ENCODE measurements at regions not wholly inside any gene's neighbourhood (a gene's known extent, or its start where the extent isn't known, plus 50 kb on each side); places are given as distances from the start of the nearest gene placed in this dataset.
"Not testable (repeated sequence)": the region's sequence is repeated elsewhere in the genome, so short reads cannot be mapped to it uniquely, and the experiment has no call there.

- no peak for DNase-seq (ENCODE audit: low spot score)
- in situ Hi-C loops (cut with HindIII; ENCODE audit: low sequenced_read_pairs), result no loop called here
Measured at GRCh38 chrX:42385730-42386129, 392.2 kb downstream of the PPP1R2C start.

- in situ Hi-C loops (cut with HindIII; ENCODE audit: low sequenced_read_pairs), result no loop called here
Measured at GRCh38 chrX:42384956-42385355, 393.0 kb downstream of the PPP1R2C start.

DNA sequence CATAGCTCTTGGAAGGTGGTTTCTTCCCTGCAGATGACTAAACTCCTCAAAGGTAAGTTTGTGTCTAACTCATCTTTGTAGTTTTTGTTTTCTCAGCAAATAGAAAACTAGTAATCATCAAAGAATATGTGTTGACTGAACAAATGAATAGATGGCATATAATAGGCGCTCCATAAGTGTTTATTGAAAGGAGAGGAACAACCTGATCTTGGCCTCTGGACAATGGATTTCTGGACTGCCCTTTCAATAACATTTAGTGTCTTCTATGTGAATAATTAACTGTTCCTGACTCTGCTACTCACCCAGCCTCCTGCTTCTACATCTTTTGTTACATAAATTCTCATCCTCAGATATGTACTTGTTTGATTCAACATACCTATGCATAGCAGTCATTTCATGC, 399.1 kb downstream of the PPP1R2C start:
- in situ Hi-C loops (cut with HindIII; ENCODE audit: low sequenced_read_pairs), result no loop called here
- DNase-seq (ENCODE audit: low spot score), result no peak

More at GRCh38 chrX:42384956-42385355, 393.0 kb downstream of the PPP1R2C start:
- peak; percentile 0 for DNase-seq (ENCODE audit: low spot score)

DNA sequence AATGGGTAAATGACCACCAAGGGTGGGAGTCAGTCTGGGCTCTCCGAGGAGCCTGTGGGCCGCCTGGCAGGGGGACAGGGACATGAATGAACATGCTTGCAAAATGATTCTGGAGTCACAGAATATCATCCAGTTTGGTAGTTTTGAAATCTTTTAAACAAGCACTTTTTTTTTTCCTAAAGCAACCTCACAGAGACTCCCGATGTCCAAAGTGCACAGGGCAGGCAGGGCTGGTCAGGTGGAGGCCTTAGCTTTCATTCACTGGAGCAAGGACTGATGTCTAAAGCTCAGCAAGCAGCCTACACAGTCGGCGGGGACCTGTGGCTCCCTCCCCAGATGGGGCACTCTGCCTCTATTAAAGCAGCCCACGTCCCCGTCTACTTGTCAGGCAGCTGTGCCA, 402.9 kb downstream of the PPP1R2C start:
- in situ Hi-C loops (cut with HindIII; ENCODE audit: low sequenced_read_pairs), result no loop called here
- no peak for DNase-seq (ENCODE audit: low spot score)

DNA sequence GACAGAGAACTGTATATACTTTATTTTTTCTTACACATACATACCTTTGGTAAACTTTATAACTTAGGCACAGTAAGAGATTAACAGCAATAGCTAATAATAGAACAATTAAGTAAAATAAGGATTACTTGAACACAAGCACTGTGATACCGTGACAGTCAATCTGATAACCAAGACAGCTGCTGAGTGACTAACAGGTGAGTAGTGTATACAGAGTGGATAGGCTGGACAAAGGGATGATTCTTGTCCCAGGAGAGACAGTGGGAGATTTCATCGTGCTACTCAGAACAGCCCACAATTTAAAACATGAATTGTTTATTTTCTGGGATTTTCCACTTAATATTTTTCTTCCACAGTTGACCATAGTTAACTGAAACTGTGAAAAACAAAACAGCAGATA, 411.8 kb downstream of the PPP1R2C start:
- in situ Hi-C loops (cut with HindIII; ENCODE audit: low sequenced_read_pairs), result no loop called here
- DNase-seq (ENCODE audit: low spot score), result no peak

DNA sequence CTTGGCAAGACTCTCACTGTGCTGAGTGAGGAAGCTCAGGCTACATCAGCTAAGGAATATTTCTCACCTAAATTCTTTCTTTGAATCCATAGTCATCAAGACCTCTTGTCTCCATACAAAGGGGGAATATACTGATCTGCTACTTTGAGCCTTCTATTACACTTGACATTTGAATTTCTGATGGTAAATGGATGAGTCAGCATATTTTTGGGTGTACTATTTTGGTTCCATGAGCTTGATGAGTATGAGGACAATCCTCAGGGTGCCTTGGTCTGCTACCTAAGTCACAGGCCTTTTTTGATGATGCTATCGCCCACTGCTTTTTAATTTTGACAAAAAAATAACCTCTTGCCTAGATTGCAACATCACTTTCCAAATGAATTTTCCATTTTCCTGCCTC, 415.7 kb downstream of the PPP1R2C start:
- in situ Hi-C loops (cut with HindIII; ENCODE audit: low sequenced_read_pairs), result no loop called here
- DNase-seq (ENCODE audit: low spot score), result no peak

- in situ Hi-C loops (cut with HindIII; ENCODE audit: low sequenced_read_pairs); DNase-seq (ENCODE audit: low spot score): not testable (repeated sequence)
Measured at GRCh38 chrX:42342981-42343380, 419.6 kb upstream of the CASK start.
